NCI-H1417 (cell line): ENCODE measurements at regions not wholly inside any gene's neighbourhood (a gene's known extent, or its start where the extent isn't known, plus 50 kb on each side); places are given as distances from the start of the nearest gene placed in this dataset.
"Not testable (repeated sequence)": the region's sequence is repeated elsewhere in the genome, so short reads cannot be mapped to it uniquely, and the experiment has no call there.

Experiments
- DNase-seq, 3 experiments: peaks; one replicate each; lab custom pipeline; 2025; lab: John Stamatoyannopoulos, UW

DNA sequence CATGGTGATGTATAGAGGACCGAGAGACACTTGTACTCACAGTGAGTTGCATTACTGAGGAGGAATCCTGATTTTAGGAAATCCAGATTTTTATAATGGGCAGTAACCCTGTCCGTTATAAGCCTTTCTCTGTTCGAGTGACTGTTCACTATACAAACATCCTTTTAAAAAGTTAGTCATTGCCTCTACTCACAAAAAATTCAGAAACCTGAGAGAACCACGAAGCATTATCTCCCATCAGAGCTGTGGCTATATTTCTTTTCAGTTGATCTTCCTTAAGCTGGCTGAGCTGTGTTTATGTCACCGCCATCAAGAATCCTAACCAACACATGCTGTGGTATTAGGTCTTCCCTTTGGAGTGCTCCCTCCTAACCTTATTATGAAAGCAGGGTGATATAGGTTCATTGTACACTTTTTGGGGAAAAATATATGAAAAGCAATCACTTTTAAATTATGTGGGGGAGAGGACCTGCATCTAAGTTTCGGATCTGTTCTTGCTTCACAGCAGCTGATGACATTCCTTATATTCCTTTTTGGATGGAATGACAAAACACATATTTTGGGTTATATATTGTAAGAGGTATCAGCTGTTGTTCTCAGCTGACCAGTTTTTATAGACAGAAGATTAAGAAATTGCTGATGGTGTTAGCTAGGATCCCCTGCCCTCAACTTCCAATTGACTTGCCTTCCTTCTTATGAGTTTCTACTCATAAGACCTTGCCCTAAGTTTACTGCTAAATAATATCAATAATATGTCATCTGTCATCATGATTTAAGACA lies 465.9 kb upstream of the RASGRP1 start:
- DNase-seq = no peak

DNA sequence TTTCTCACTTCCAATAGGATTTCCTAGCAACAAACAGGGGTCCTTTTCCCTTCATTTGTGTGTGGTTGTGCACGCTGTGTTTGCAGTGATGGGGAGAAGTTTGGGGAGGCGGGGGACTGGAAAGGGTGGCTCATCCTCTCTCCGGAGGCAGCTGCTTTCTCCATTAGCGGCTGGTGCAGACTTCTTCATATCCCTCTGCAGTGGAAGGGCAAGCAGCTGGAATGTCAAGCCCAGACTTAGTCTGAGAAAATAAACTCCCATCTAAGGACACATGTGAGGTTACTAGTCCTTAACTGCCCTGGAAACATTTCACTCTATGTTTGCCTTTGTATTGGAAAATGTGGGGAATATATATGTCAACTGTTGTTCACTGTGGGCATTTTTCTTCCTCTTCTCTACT lies 467.0 kb upstream of the RASGRP1 start:
- DNase-seq = no peak

DNA sequence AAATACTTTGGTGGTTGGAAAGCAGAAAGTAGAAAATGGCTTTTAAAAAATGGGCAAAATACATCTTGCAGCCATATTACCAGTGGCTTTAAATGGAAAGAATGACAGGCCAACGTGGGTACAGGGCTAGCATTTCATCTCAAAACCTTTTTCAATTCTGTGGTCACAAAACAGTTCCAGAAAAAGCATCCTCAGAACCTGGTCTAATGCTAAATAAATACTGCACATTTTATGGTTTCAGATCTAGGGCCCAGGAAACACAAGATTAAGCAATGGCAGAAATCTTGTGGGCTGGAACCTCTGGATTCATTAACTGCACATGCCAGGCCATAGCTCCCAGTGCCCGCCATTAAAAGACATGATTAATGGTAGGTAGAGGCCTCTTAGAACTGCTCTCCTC lies 470.2 kb upstream of the RASGRP1 start:
- no peak for DNase-seq

DNA sequence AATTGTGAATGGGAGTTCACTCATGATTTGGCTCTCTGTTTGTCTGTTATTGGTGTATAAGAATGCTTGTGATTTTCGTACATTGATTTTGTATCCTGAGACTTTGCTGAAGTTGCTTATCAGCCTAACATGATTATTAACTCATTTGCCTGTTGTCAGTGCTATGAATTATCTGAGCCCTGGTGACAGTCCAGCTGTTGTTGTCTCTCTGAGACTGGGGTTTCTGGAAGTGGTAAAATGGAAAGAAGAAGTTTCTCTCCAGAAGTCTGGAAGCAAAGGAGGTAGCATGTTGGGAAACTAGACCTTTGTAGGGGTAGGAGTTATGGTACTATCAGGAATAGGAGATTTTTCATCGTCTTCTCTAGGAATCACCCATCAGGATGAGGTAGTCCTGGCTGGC lies 473.0 kb upstream of the RASGRP1 start:
- DNase-seq = not testable (repeated sequence)

DNA sequence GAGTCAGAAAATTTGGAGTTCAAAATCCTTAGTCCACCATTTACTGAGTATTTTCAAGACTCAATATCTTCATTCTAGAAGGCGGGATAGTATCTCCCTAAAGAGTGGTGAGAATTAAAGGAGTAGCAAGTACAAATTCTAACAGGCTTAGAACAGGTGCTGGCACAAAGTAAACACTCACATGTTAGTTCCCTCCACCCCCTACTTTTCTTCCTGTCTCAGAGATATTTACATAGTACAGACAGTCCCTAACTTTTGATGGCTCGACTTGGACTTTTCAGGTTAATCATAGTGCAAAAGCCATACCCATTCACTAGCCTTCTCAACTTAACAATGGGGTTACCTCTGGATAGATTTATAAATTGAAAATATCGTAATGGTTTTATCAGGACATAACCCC lies 476.2 kb upstream of the RASGRP1 start:
- peak in 2 of 3 experiments; percentile 0 to 7 for DNase-seq

DNA sequence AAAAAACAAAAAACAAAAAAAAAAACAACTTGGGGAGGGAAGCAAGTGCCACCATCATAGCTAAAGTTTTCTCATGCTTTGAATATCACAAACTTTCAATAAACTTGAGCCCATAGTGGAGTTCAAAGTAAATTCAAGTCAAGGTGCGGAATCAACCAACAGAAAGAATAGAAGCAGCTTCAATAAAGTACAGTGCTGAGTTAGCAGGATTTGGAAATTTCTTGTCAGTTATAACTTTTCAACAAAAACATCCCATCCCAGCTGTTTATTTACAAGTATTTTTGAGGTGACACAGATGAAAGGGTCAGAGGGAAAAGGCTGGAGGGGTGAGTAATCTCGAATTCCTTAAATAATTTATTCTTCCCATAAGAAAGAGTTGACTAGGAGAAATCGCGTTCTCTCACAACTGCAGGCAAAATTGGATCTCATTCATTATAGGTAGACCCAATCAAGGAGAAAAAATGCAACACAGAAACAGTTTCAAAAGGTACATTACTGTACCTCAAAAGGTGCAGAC lies 477.4 kb upstream of the RASGRP1 start:
- no peak for DNase-seq

DNA sequence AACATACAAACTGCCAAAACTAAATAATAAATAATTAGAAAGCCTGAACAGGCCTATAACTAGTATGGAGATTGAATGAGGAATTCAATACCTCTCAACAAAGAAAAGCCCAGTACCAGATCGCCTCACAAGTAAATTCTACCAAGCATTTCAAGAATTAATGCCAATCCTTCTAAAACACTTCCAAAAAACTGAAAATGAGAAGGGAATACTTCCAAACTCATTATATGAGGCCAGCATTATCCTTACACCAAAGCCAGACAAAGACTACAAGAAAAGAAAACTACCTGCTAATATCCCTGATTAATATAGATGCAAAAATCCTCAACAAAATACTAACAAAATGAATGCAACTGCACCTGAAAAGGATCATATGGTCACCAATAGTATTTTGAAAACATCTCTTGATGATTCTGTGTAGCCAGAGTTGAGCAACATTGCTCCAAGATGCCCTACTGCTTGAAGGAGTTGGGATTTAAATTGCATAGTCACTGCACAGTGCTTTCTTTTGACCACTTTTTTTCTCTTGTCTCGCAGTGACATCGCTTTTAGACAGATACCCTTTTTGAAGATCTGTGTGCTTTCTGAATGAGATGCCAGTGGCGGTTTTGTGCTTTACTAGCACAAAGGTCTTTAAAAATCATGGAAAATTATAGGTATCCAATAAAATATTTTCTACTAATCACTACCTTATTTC lies 487.2 kb upstream of the RASGRP1 start:
- no peak for DNase-seq

DNA sequence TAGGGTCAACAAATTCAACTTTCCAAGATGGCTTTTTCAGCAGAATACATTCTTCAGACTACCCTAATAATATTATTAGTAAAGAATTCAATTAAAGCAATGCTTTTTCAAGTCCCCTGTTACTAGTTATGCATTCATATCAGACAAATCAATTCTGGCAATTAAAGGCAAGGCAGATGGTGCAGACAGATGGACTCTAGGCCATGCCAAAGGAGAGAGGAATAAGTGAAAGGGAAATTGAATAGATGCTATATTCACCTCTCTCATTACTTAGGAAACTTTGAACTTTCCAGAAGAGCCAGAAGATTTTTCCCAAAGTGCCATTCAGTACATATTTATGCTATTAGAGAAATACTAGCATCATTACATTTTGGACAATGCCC lies 487.7 kb upstream of the RASGRP1 start:
- no peak for DNase-seq

DNA sequence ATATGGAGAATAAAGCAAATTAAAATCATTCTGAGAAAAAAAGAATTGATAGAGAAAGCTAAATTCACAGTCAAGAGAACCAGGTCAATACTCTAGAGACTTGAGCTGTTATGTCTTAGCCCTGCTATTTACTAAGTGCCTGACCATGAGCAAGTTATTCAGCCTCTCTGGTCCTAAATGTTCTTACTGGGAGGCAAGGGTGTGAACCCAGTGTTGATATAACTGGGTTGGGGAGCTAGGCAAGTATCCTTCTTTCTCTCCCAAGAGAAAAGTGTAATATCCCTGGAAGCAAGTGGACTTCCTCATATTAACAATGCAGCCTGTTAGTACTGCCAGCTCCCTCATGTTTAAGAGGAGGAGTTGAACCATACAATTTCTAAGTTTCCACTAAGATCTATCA lies 488.9 kb upstream of the RASGRP1 start:
- DNase-seq = no peak

DNA sequence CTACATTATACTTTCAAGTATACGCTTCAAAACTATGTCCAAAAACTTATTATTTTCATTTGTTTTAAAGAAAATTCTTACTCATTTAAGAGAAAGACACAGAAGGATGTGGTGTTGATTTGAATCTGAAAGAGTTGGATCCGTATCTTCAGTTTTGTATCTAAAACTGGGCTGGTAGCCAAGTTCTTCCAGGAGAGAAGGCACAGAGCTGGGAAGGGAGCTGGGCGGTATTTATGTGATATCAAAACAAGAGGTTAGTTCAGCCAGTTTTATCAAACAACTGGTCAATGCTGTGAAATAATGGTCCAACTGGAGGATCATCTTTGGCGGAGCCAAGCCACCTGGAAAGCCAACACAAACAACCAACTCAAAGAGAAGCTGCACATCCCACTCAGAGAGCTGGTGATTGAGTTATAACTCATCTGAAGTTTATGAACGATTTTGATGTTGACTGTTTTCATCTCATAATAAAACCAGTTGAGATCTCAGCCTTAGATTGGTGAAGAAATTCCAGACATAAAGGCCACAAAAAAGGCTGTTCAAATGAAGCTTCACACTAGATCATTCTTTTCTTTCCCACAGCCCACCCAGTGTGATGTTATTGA lies 489.6 kb upstream of the RASGRP1 start:
- no peak for DNase-seq

DNA sequence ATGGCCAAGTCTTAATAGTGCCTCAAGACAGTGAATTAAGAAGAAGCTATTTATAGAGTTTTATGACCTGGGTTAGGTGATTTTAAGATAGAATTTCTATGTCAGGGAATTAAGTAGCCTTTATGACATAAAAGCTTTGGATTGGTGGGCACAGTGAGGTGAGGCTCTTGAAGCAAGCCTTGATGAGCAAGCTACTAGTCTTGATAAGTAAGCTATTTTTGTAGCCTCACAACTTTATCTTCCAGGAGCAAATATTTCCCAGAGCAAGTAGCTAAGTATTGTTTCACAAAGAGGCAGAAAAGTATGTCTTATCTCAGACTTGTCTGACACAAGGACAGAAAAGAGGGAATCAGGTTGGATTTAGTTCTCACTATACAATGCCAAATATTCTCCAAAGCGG lies 491.7 kb upstream of the RASGRP1 start:
- no peak for DNase-seq

DNA sequence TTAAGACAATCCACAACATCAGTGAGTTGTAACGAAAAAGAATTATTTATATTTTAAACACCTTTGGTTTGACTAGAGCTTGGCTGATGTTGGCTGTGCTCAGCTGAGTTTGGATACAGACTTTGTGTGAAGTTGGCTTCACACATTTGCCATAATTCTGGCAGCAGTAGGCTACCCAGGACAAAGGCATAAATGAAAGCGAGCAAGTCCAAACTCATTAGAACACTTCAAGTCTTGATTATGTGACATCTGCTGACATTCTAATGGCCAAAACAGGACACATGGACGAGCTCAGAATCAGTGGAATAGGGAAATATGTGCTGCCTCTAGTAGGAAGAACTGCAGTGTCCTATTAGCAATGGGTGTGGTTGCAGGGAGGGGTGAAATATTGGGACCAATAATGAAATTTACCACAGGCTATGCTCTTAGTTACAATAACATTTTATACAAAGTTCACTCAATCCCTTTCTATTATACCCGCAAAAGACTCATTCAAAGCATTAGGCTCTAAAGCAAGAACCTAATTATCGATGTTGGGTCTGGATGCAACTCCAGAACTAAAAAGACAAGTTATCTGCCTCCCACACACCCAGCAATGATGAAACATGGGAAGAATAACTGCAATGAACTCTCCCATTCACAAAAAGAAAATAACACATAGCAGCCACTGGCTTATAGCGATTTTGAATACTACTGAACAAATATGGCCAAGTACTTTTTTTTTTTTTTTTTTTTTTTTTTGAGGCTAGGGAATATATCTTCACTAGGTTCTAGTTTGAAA lies 493.9 kb upstream of the RASGRP1 start:
- DNase-seq = no peak

DNA sequence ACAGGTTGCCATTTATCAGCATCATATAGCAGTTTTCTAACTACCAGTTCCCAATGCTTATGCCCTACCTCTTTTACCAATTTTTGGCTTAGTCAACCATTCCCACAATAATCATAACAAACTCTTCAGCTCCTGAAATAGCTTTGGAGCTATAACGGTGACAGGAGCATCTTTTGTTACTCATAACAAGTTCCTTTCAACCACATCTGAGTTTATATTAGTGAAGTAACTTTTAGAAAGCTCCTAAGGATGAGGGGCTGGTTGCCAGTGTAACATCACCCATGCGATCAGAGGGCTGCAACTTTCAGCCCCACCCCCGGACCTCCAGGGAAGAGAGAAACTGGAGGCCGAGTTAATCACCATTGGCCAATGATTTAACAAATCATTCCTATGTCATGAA lies 495.3 kb upstream of the RASGRP1 start:
- DNase-seq = no peak

DNA sequence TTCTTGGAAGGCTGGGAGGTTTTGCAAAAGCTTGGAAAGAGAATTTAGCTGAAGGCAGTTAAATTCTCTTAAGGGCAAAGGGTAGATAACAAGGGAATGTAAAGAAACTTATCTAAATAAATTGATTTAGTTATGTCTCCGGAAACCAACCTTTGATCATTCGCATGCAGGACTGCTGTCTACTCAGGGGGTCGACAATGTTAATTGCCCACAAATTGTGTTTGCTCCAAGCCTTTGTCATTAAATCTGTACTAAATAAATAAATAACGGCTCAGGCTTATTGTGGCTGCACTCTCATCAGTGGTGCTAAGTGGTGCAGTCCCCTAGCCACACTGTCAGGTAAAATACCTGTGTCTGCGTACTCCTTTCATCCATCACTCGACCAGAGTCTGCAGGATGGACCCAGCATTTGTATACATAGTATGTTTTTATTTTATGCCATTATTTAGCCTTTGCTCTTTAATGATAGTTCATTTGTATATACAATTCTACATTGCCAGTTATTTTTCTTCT lies 497.4 kb upstream of the RASGRP1 start:
- DNase-seq = no peak

DNA sequence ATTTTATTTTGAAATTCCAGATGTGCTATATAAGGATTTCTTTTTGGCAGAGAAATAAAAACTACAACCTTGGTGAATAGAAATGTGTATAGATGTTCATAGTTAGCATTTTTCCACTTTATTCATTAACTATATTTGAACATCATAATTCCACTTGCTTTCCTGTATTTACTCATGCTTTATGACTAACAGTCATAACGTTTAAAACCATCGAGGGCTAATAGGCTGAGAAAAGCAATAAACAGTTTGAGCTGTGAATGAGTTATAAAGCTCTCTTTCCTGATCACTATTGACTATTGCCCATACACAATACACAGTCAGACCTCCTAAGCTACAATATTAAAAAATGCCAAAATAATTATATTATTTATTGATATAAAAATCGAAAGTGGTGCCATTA lies 502.1 kb upstream of the RASGRP1 start:
- no peak for DNase-seq

DNA sequence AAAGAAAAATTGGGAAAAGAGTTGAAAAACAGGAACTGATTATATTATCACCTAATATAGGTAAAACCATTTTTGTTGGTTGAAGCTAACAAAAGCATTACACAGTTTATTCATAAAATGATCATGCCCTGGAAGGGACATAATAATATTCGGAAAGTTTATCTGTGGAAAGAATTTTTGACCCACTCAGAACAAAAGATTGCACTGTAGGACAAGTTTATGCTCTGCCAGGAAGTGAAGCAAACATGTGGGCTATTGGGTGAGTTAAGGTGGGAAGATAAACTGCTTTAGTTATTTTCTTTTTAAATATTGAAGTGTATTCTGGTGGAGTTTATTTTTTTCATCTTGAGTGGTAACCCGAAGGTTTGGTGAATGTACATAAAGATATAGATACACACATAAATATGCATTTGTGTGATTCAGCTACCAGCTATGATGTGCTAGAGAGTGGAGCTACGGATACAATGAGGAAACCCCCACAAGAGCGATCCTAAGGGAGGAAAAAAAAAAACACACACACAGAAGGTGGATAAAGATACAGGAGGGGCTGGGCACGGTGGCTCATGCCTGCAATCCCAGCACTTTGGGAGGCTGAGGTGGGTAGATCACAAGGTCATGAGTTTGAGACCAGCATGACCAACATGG lies 506.4 kb upstream of the THBS1 start:
- DNase-seq = no peak

DNA sequence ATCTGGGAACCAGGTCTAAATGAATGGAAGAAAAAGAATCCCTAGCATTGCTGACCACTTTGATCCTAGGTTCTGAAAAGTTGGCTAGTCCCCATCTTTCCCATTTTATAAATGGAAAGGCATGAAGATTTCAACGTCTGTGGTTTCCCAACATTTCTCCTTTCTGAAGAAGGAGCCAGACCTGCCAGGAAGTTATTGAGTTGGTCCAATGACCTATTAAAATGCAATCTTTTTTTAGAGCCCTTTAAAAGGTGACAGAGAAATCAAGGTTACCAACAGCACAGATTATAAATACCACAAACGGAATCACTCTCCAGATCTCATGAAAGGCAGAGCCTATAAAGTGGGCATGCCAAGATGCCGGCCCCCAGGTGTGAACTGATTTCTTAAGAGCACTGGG lies 505.6 kb upstream of the THBS1 start:
- no peak for DNase-seq

DNA sequence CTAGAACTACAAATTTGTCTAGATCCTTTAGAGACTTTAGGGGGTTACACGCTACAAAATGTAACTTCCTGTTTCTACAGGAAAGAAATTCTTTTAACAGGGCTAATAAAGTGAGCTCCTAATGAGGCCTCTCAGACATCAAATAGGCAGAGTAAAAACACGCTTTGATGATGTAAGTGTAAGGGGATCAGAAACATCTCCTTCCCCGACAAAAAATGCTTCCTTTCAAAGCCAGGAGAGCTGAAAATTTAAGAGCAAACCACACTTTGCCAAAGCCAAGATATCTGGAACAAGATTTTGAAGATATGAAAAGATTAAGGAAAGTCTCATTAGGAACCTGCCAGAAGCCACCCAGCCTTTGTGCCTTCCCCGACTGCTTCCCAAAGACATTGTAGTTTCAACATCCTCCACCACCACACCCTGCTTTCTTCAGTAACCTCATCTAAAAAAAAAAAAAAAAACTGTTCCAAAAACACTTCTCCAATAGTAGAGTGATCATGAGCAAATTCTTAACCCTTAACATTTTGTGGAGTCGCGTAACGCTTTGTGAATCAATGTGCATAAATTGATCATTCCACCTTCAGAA lies 505.0 kb upstream of the THBS1 start:
- DNase-seq = no peak

DNA sequence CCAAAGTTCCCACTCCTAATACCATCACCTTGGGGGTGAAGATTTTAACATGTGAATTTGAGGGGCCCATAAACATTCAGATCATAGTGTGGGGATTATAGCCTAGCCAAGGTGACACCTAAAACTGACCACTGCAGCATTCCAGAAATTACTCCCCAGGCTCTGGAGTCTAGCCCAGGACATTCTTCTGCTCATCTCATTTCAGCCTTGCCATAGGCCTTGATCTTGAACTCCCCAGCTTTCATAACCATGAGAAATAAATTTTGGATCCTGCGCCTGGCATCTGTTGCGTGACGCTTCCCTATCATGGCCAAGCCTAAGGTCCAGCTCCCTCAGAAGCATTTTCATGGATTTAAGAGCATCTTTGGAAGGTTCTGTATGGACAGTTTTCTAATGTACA lies 502.9 kb upstream of the THBS1 start:
- no peak for DNase-seq

DNA sequence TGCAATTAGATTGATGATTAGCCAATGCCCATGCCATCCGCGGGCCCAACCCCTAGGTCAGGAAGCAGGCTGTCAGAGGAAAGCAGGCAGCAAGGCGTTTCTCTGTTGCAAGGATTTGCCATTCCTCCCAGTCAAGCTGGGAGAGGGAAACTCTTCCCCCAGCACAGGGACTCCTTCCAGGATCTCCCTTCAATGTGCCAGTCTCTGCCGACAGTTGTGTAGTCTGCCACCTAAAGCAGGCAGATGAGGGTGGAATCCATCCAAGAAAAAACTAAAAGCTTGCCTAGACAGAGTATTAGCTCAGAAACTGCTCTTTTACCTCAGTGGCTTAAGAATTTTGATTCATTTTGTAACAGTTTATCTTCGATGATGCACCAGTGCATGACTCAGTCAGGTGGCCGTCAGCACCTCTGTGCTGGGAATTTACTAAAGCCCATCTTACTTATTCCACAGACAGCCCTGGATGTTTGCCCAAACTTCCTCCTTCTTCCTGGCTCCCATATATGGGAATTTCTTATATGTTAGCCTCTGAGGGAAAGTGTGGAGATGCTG lies 501.5 kb upstream of the THBS1 start:
- DNase-seq = no peak

DNA sequence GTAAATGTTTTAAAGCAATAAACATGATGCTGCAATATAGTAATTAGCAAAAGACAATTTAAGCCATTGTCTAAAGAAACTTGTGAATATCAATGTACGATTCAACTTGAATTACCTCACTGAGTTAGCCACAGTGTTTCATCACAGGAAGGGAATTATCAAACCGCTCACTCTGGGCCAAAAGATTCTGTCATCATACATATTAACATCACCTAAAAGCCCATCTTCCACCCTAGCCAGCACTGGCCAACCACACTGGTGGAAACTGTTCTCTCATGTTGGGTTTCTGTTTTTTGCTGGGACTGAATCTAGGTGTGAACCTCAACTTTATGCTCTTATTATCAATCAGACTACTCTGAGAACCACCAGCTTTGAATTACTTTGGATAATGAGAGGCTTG lies 497.7 kb upstream of the THBS1 start:
- DNase-seq = no peak
